ENCODE measurements at regions not wholly inside any gene's neighbourhood (a gene's known extent, or its start where the extent isn't known, plus 50 kb on each side); places are given as distances from the start of the nearest gene placed in this dataset.

- H3K4me3 ChIP-seq (ENCODE audit: low read length): no peak overlapping the region
- H3K27me3 ChIP-seq (ENCODE audit: control insufficient read depth, insufficient read depth, low read length): no peaks in the 10 kb centered on the region
- peaks cover 3% of the 10 kb centered on the region for H3K9me3 ChIP-seq (replicated peaks; ENCODE audit: low read length)
- no peaks in the 10 kb centered on the region for H3K36me3 ChIP-seq (ENCODE audit: insufficient read depth, low read length)
- H3K9ac ChIP-seq (ENCODE audit: low read depth, low read length): no peak overlapping the region
- no peaks in the 10 kb centered on the region for H3K4me1 ChIP-seq (ENCODE audit: control insufficient read depth, insufficient read depth, low read length)
- H3K4me2 ChIP-seq (ENCODE audit: low read length): no peak overlapping the region
Observed at GRCh38 chr11:25710975-25711374, 621.0 kb upstream of the ANO3 start.

- Histone ChIP-seq H3K9ac (ENCODE audit: low read depth, low read length) (no peak overlapping the region), H3K4me1 (ENCODE audit: control insufficient read depth, insufficient read depth, low read length) (no peaks in the 10 kb centered on the region), H3K4me3 (ENCODE audit: low read length) (no peak overlapping the region), H3K4me2 (ENCODE audit: low read length) (no peak overlapping the region), H3K36me3 (ENCODE audit: insufficient read depth, low read length) (no peaks in the 10 kb centered on the region), H3K27me3 (ENCODE audit: control insufficient read depth, insufficient read depth, low read length) (no peaks in the 10 kb centered on the region), H3K9me3 (replicated peaks; ENCODE audit: low read length) (peaks cover 11% of the 10 kb centered on the region)
Observed at GRCh38 chr11:25727944-25728343, 604.0 kb upstream of the ANO3 start.

- no peaks in the 10 kb centered on the region for H3K27me3 ChIP-seq (ENCODE audit: control insufficient read depth, insufficient read depth, low read length)
Observed at GRCh38 chr11:25730230-25730629, 601.7 kb upstream of the ANO3 start.

GRCh38 chr11:25733777-25734176 lies 598.2 kb upstream of the ANO3 start:
- H3K4me1 ChIP-seq (ENCODE audit: control insufficient read depth, insufficient read depth, low read length): no peaks in the 10 kb centered on the region
- no peaks in the 10 kb centered on the region for H3K27me3 ChIP-seq (ENCODE audit: control insufficient read depth, insufficient read depth, low read length)
- peaks cover 3% of the 10 kb centered on the region for H3K9me3 ChIP-seq (replicated peaks; ENCODE audit: low read length)
- H3K36me3 ChIP-seq (ENCODE audit: insufficient read depth, low read length): no peaks in the 10 kb centered on the region
- H3K9ac ChIP-seq (ENCODE audit: low read depth, low read length): no peak overlapping the region
- H3K4me3 ChIP-seq (ENCODE audit: low read length): no peak overlapping the region
- no peak overlapping the region for H3K4me2 ChIP-seq (ENCODE audit: low read length)

More at GRCh38 chr11:25730230-25730629, 601.7 kb upstream of the ANO3 start:
- no peak overlapping the region for H3K9ac ChIP-seq (ENCODE audit: low read depth, low read length)
- H3K4me3 ChIP-seq (ENCODE audit: low read length): no peak overlapping the region
- peaks cover 4% of the 10 kb centered on the region for H3K9me3 ChIP-seq (replicated peaks; ENCODE audit: low read length)
- H3K4me2 ChIP-seq (ENCODE audit: low read length): no peak overlapping the region
- H3K36me3 ChIP-seq (ENCODE audit: insufficient read depth, low read length): no peaks in the 10 kb centered on the region
- no peaks in the 10 kb centered on the region for H3K4me1 ChIP-seq (ENCODE audit: control insufficient read depth, insufficient read depth, low read length)

- Histone ChIP-seq H3K27me3 (ENCODE audit: control insufficient read depth, insufficient read depth, low read length) (no peaks in the 10 kb centered on the region), H3K36me3 (ENCODE audit: insufficient read depth, low read length) (no peaks in the 10 kb centered on the region), H3K9me3 (replicated peaks; ENCODE audit: low read length) (peaks cover 3% of the 10 kb centered on the region), H3K9ac (ENCODE audit: low read depth, low read length) (no peak overlapping the region), H3K4me3 (ENCODE audit: low read length) (no peak overlapping the region), H3K4me2 (ENCODE audit: low read length) (no peak overlapping the region), H3K4me1 (ENCODE audit: control insufficient read depth, insufficient read depth, low read length) (no peaks in the 10 kb centered on the region)
Observed at GRCh38 chr11:25734591-25735211, 597.2 kb upstream of the ANO3 start.

- Histone ChIP-seq H3K4me3 (ENCODE audit: low read length) (no peak overlapping the region), H3K27me3 (ENCODE audit: control insufficient read depth, insufficient read depth, low read length) (no peaks in the 10 kb centered on the region), H3K4me1 (ENCODE audit: control insufficient read depth, insufficient read depth, low read length) (no peaks in the 10 kb centered on the region), H3K36me3 (ENCODE audit: insufficient read depth, low read length) (no peaks in the 10 kb centered on the region), H3K9ac (ENCODE audit: low read depth, low read length) (no peak overlapping the region), H3K9me3 (replicated peaks; ENCODE audit: low read length) (no peaks in the 10 kb centered on the region), H3K4me2 (ENCODE audit: low read length) (no peak overlapping the region)
Observed at GRCh38 chr11:25737071-25737675, 594.8 kb upstream of the ANO3 start.

- Histone ChIP-seq H3K27me3 (ENCODE audit: control insufficient read depth, insufficient read depth, low read length) (no peaks in the 10 kb centered on the region), H3K9ac (ENCODE audit: low read depth, low read length) (no peak overlapping the region)
Observed at GRCh38 chr11:25741886-25742285, 590.0 kb upstream of the ANO3 start.

GRCh38 chr11:25742800-25743199 lies 589.1 kb upstream of the ANO3 start:
- Histone ChIP-seq H3K27me3 (ENCODE audit: control insufficient read depth, insufficient read depth, low read length) (no peaks in the 10 kb centered on the region), H3K9me3 (replicated peaks; ENCODE audit: low read length) (no peaks in the 10 kb centered on the region), H3K9ac (ENCODE audit: low read depth, low read length) (no peak overlapping the region), H3K4me2 (ENCODE audit: low read length) (no peak overlapping the region), H3K4me3 (ENCODE audit: low read length) (no peak overlapping the region), H3K36me3 (ENCODE audit: insufficient read depth, low read length) (no peaks in the 10 kb centered on the region), H3K4me1 (ENCODE audit: control insufficient read depth, insufficient read depth, low read length) (no peaks in the 10 kb centered on the region)

More at GRCh38 chr11:25741886-25742285, 590.0 kb upstream of the ANO3 start:
- Histone ChIP-seq H3K4me3 (ENCODE audit: low read length) (no peak overlapping the region), H3K36me3 (ENCODE audit: insufficient read depth, low read length) (no peaks in the 10 kb centered on the region), H3K4me2 (ENCODE audit: low read length) (no peak overlapping the region), H3K9me3 (replicated peaks; ENCODE audit: low read length) (no peaks in the 10 kb centered on the region), H3K4me1 (ENCODE audit: control insufficient read depth, insufficient read depth, low read length) (no peaks in the 10 kb centered on the region)

GRCh38 chr11:25755381-25755780 lies 576.5 kb upstream of the ANO3 start:
- no peak overlapping the region for H3K9ac ChIP-seq (ENCODE audit: low read depth, low read length)
- no peaks in the 10 kb centered on the region for H3K9me3 ChIP-seq (replicated peaks; ENCODE audit: low read length)
- no peaks in the 10 kb centered on the region for H3K36me3 ChIP-seq (ENCODE audit: insufficient read depth, low read length)
- H3K4me1 ChIP-seq (ENCODE audit: control insufficient read depth, insufficient read depth, low read length): no peaks in the 10 kb centered on the region
- no peaks in the 10 kb centered on the region for H3K27me3 ChIP-seq (ENCODE audit: control insufficient read depth, insufficient read depth, low read length)
- H3K4me3 ChIP-seq (ENCODE audit: low read length): no peak overlapping the region
- H3K4me2 ChIP-seq (ENCODE audit: low read length): no peak overlapping the region

- no peaks in the 10 kb centered on the region for H3K36me3 ChIP-seq (ENCODE audit: insufficient read depth, low read length)
- H3K4me2 ChIP-seq (ENCODE audit: low read length): no peak overlapping the region
- H3K9me3 ChIP-seq (replicated peaks; ENCODE audit: low read length): no peaks in the 10 kb centered on the region
- no peaks in the 10 kb centered on the region for H3K27me3 ChIP-seq (ENCODE audit: control insufficient read depth, insufficient read depth, low read length)
- H3K4me3 ChIP-seq (ENCODE audit: low read length): no peak overlapping the region
- H3K4me1 ChIP-seq (ENCODE audit: control insufficient read depth, insufficient read depth, low read length): no peaks in the 10 kb centered on the region
- no peak overlapping the region for H3K9ac ChIP-seq (ENCODE audit: low read depth, low read length)
Observed at GRCh38 chr11:25755918-25756584, 575.9 kb upstream of the ANO3 start.

- Histone ChIP-seq H3K27me3 (ENCODE audit: control insufficient read depth, insufficient read depth, low read length) (no peaks in the 10 kb centered on the region), H3K4me2 (ENCODE audit: low read length) (no peak overlapping the region), H3K36me3 (ENCODE audit: insufficient read depth, low read length) (no peaks in the 10 kb centered on the region), H3K4me3 (ENCODE audit: low read length) (no peak overlapping the region), H3K9ac (ENCODE audit: low read depth, low read length) (no peak overlapping the region), H3K9me3 (replicated peaks; ENCODE audit: low read length) (no peaks in the 10 kb centered on the region), H3K4me1 (ENCODE audit: control insufficient read depth, insufficient read depth, low read length) (no peaks in the 10 kb centered on the region)
Observed at GRCh38 chr11:25758145-25758661, 573.7 kb upstream of the ANO3 start.
